IMR-90 (cell line): ENCODE measurements at regions not wholly inside any gene's neighbourhood (a gene's known extent, or its start where the extent isn't known, plus 50 kb on each side); places are given as distances from the start of the nearest gene placed in this dataset.

Experiments
- ATAC-seq: fragments of 200-7000 bp; cut with Tn5 transposase; 2 replicates; pipeline ENCODE4 v1.9.1; 2020; ENCODE audit warnings: low read depth, mild to moderate bottlenecking, moderate library complexity
- BruUV-seq: library from RNA; stranded (reverse); fragments of 400-500 nt; replicated peaks from 2 replicates; lab custom pipeline; 2021; lab: Mats Ljungman, UMichigan
- CTCF ChIA-PET: fragments of 300-600 bp; formaldehyde crosslinking; extraction: SDS; loops from one replicate; lab custom pipeline; 2021; ENCODE audit warnings: antibody characterized with exemption; lab: Yijun Ruan, JAX
- POLR2A ChIA-PET: fragments of 300-600 bp; sonication (Branson Sonifier 250); formaldehyde crosslinking; loops from one replicate; lab custom pipeline; 2022; ENCODE audit warnings: antibody characterized with exemption; ENCODE audit not compliant: unreplicated experiment; lab: Charles Lee
- DNase-seq: peaks from one replicate; pipeline ENCODE4 v3.0.0; 2013
- H2AFZ ChIP-seq: replicated peaks from 2 replicates; pipeline ENCODE3; 2013; ENCODE audit warnings: low read length, mild to moderate bottlenecking; ENCODE audit not compliant: poor library complexity
- H2AK5ac ChIP-seq: 2 replicates; pipeline ENCODE4 v1.6.1; 2013; ENCODE audit warnings: low read depth, low read length, inconsistent platforms
- H2AK9ac ChIP-seq: replicated peaks from 2 replicates; pipeline ENCODE3; 2013; ENCODE audit warnings: mild to moderate bottlenecking, low read depth, low read length, moderate library complexity; ENCODE audit not compliant: poor library complexity
- H2BK120ac ChIP-seq: 2 replicates; pipeline ENCODE4 v1.6.1; 2013; ENCODE audit warnings: low read depth, low read length, inconsistent platforms
- H2BK15ac ChIP-seq: 3 replicates; pipeline ENCODE4 v1.6.1; 2013; ENCODE audit warnings: low read depth, low read length, inconsistent platforms
- H2BK20ac ChIP-seq: 2 replicates; pipeline ENCODE4 v1.6.1; 2013; ENCODE audit warnings: low read depth, mild to moderate bottlenecking, inconsistent platforms, low read length, moderate library complexity
- H2BK5ac ChIP-seq: 2 replicates; pipeline ENCODE4 v1.6.1; 2013; ENCODE audit warnings: mild to moderate bottlenecking, low read depth, low read length, inconsistent platforms; ENCODE audit not compliant: poor library complexity, severe bottlenecking
- H3K14ac ChIP-seq: replicated peaks from 2 replicates; pipeline ENCODE4 v1.6.1; 2013; ENCODE audit warnings: low read depth, low read length, inconsistent platforms
- H3K18ac ChIP-seq: 2 replicates; pipeline ENCODE4 v1.6.1; 2013; ENCODE audit warnings: low read depth, low read length, control low read depth
- H3K23ac ChIP-seq: 2 replicates; pipeline ENCODE4 v1.6.1; 2013; ENCODE audit warnings: low read depth, low read length, inconsistent platforms
- H3K27ac ChIP-seq: 2 replicates; pipeline ENCODE4 v1.5.1; 2013; ENCODE audit warnings: mild to moderate bottlenecking, control low read depth, low read length; ENCODE audit not compliant: insufficient read depth
- H3K27me3 ChIP-seq: 2 replicates; pipeline ENCODE4 v1.6.1; 2013; ENCODE audit warnings: low read length; ENCODE audit not compliant: control insufficient read depth, insufficient read depth
- H3K36me3 ChIP-seq: 2 replicates; pipeline ENCODE4 v1.6.1; 2013; ENCODE audit warnings: low read length, mixed read lengths; ENCODE audit not compliant: control insufficient read depth, insufficient read depth
- H3K4ac ChIP-seq: 2 replicates; pipeline ENCODE4 v1.6.1; 2013; ENCODE audit warnings: low read depth, low read length, inconsistent platforms
- H3K4me1 ChIP-seq: 2 replicates; pipeline ENCODE4 v1.6.1; 2013; ENCODE audit warnings: low read length, mixed read lengths; ENCODE audit not compliant: control insufficient read depth, insufficient read depth
- H3K4me2 ChIP-seq: 2 replicates; pipeline ENCODE4 v1.6.1; 2013; ENCODE audit warnings: low read depth, mild to moderate bottlenecking, control low read depth, low read length, moderate library complexity
- H3K4me3 ChIP-seq: 2 replicates; pipeline ENCODE4 v1.5.1; 2013; ENCODE audit warnings: low read depth, mild to moderate bottlenecking, control low read depth, low read length, moderate library complexity; ENCODE audit not compliant: insufficient read depth
- H3K56ac ChIP-seq: 2 replicates; pipeline ENCODE4 v1.6.1; 2013; ENCODE audit warnings: low read length, inconsistent platforms; ENCODE audit not compliant: insufficient read depth; ENCODE audit errors: extremely low read depth
- H3K79me1 ChIP-seq, 2 experiments: 2 replicates each; pipeline ENCODE4 v1.6.1; 2013; ENCODE audit warnings: low read length in 2 of 2, inconsistent platforms in 1 of 2, low read depth in 1 of 2
- H3K9ac ChIP-seq: 2 replicates; pipeline ENCODE4 v1.6.1; 2013; ENCODE audit warnings: low read depth, low read length, control low read depth
- H3K9me1 ChIP-seq: 2 replicates; pipeline ENCODE4 v1.6.1; 2013; ENCODE audit warnings: low read length, inconsistent platforms; ENCODE audit not compliant: insufficient read depth
- H3K9me3 ChIP-seq: 2 replicates; pipeline ENCODE4 v1.6.1; 2013; ENCODE audit warnings: low read length; ENCODE audit not compliant: control insufficient read depth, insufficient read depth
- H4K20me1 ChIP-seq: 2 replicates; pipeline ENCODE4 v1.6.1; 2013; ENCODE audit warnings: low read length, inconsistent platforms; ENCODE audit not compliant: insufficient read depth
- H4K5ac ChIP-seq: 2 replicates; pipeline ENCODE4 v1.6.1; 2013; ENCODE audit warnings: mild to moderate bottlenecking, low read depth, low read length, control low read depth
- H4K8ac ChIP-seq, 2 experiments: 2 replicates each; pipeline ENCODE4 v1.6.1; 2013; ENCODE audit warnings: low read depth in 2 of 2, low read length in 2 of 2, control low read depth in 1 of 2, inconsistent platforms in 1 of 2
- H4K91ac ChIP-seq: 2 replicates; pipeline ENCODE4 v1.6.1; 2013; ENCODE audit warnings: low read depth, low read length, inconsistent platforms; ENCODE audit not compliant: insufficient read depth
- BHLHE40 ChIP-seq: fragments of 150-350 bp; IDR thresholded peaks from 2 replicates; pipeline ENCODE4 v1.6.1; 2016; ENCODE audit warnings: mild to moderate bottlenecking, low read depth, low read length
- CHD1 ChIP-seq: IDR thresholded peaks from 2 replicates; pipeline ENCODE4 v1.6.1; 2012; ENCODE audit warnings: low read depth, low read length, improper control_type of control experiment
- CTCF ChIP-seq: conservative IDR thresholded peaks from 2 replicates; pipeline ENCODE4 v1.5.1; 2012; ENCODE audit warnings: mild to moderate bottlenecking, low read depth, low read length, improper control_type of control experiment
- ELK1 ChIP-seq: fragments of 150-350 bp; IDR thresholded peaks from 2 replicates; pipeline ENCODE4 v1.6.1; 2016; ENCODE audit warnings: low read depth, mild to moderate bottlenecking, low read length, moderate library complexity, borderline replicate concordance
- FOS ChIP-seq: fragments of 150-350 bp; IDR thresholded peaks from 2 replicates; pipeline ENCODE4 v1.6.1; 2016; ENCODE audit warnings: low read depth, low read length
- MAZ ChIP-seq: IDR thresholded peaks from 2 replicates; pipeline ENCODE4 v1.6.1; 2012; ENCODE audit warnings: low read depth, mild to moderate bottlenecking, low read length, improper control_type of control experiment, moderate library complexity, borderline replicate concordance
- MXI1 ChIP-seq: IDR thresholded peaks from 2 replicates; pipeline ENCODE4 v1.6.1; 2012; ENCODE audit warnings: low read depth, mild to moderate bottlenecking, low read length, moderate library complexity, borderline replicate concordance
- POLR2A ChIP-seq: IDR thresholded peaks from 2 replicates; pipeline ENCODE4 v1.6.1; 2012; ENCODE audit warnings: mild to moderate bottlenecking, low read depth, low read length
- RCOR1 ChIP-seq: IDR thresholded peaks from 2 replicates; pipeline ENCODE4 v1.6.1; 2012; ENCODE audit warnings: mild to moderate bottlenecking, low read length, improper control_type of control experiment; ENCODE audit not compliant: insufficient replicate concordance
- RFX5 ChIP-seq: IDR thresholded peaks from 2 replicates; pipeline ENCODE4 v1.8.0; 2012; ENCODE audit warnings: low read depth, mild to moderate bottlenecking, low read length, moderate library complexity
- SMC3 ChIP-seq: fragments of 150-350 bp; IDR thresholded peaks from 2 replicates; pipeline ENCODE4 v1.6.1; 2016; ENCODE audit warnings: low read depth, mild to moderate bottlenecking, antibody characterized with exemption, low read length, moderate library complexity
- USF2 ChIP-seq: fragments of 150-350 bp; IDR thresholded peaks from 2 replicates; pipeline ENCODE4 v1.6.1; 2017; ENCODE audit warnings: mild to moderate bottlenecking, antibody characterized with exemption, low read length, low read depth
- WGBS, 2 experiments: methylation state at CpG; one replicate each; pipeline versions ENCODE4 v1.1.5 to v1.1.7; 2013; ENCODE audit warnings: missing lambda C conversion rate in 2 of 2; ENCODE audit not compliant: insufficient read length in 1 of 2; ENCODE audit errors: extremely low coverage in 2 of 2; 5-methylcytosine and 5-hydroxymethylcytosine counted together
- dilution Hi-C: fragments of 300-500 bp; cut with HindIII; formaldehyde crosslinking; loops from one replicate; pipeline ENCODE4 v1.14.3; 2018; ENCODE audit warnings: low sequenced_read_pairs; ENCODE audit not compliant: unreplicated experiment
- in situ Hi-C: fragments of 300-500 bp; cut with MboI; formaldehyde crosslinking; loops from 3 replicates; pipeline ENCODE4 v1.14.3; 2019; ENCODE audit warnings: low sequenced_read_pairs, inconsistent platforms, mixed read lengths
- intact Hi-C: fragments of 100-400 bp; cut with micrococcal nuclease; formaldehyde crosslinking; loops from 2 replicates; pipeline ENCODE4 v1.10.0; 2022

- POLR2A ChIA-PET: no interaction called here
- no TSS peak for BruUV-seq
- H3K9me1 ChIP-seq: no peaks in the 10 kb centered on the region
These were observed 256.9 kb upstream of the RAB4A start for GRCh38 chr1:229013981-229014380.

More at GRCh38 chr1:229013981-229014380, 256.9 kb upstream of the RAB4A start:
- DNase-seq (no peak), ATAC-seq (no peak)
- H2BK20ac ChIP-seq: no peak overlapping the region
- no peaks in the 10 kb centered on the region for H3K36me3 ChIP-seq
- TF ChIP-seq SMC3 (no peak), RFX5 (no peak), CHD1 (no peak), RCOR1 (no peak), MXI1 (no peak), MAZ (no peak), ELK1 (no peak), FOS (no peak), CTCF (no peak), USF2 (no peak), POLR2A (no peak), BHLHE40 (no peak)
- no peak overlapping the region for H4K5ac ChIP-seq
- no peak overlapping the region for H3K4me3 ChIP-seq
- H2AFZ ChIP-seq: no peak overlapping the region
- no peak overlapping the region for H2BK5ac ChIP-seq
- dilution Hi-C loops (no loop called here), intact Hi-C loops (no loop called here), in situ Hi-C loops (no loop called here)
- H3K4me1 ChIP-seq: no peaks in the 10 kb centered on the region
- H3K23ac ChIP-seq: no peak overlapping the region
- H3K79me1 ChIP-seq: no peaks in the 10 kb centered on the region
- H3K18ac ChIP-seq: no peak overlapping the region
- no peaks in the 10 kb centered on the region for H4K20me1 ChIP-seq
- no peak overlapping the region for H3K14ac ChIP-seq
- 86% methylated on average over 1 of the region's 7 CpGs; no CpG with 5 or more reads in 1 of the 2 experiments for whole genome bisulfite sequencing, 2 experiments
- CTCF ChIA-PET: no interaction called here
- H2BK120ac ChIP-seq: no peak overlapping the region
- no peak overlapping the region for H3K9ac ChIP-seq
- no peak overlapping the region for H3K4ac ChIP-seq
- no peak overlapping the region for H2BK15ac ChIP-seq
- H3K56ac ChIP-seq: no peak overlapping the region
- no peak overlapping the region for H2AK9ac ChIP-seq
- H4K8ac ChIP-seq: no peak overlapping the region
- no peak overlapping the region for H3K27ac ChIP-seq
- H3K4me2 ChIP-seq: no peak overlapping the region
- H2AK5ac ChIP-seq: no peak overlapping the region
- peaks cover 7% of the 10 kb centered on the region for H3K27me3 ChIP-seq
- peaks cover 3% of the 10 kb centered on the region; the same call in 1 of the 2 replicates for H3K9me3 ChIP-seq
- H4K91ac ChIP-seq: no peak overlapping the region
